IMR-90 (cell line): ENCODE measurements at regions not wholly inside any gene's neighbourhood (a gene's known extent, or its start where the extent isn't known, plus 50 kb on each side); places are given as distances from the start of the nearest gene placed in this dataset.

ENCODE experiments used
- ATAC-seq: fragments of 200-7000 bp; cut with Tn5 transposase; 2 replicates; pipeline ENCODE4 v1.9.1; 2020; ENCODE audit warnings: low read depth, mild to moderate bottlenecking, moderate library complexity
- BruUV-seq: library from RNA; stranded (reverse); fragments of 400-500 nt; replicated peaks from 2 replicates; lab custom pipeline; 2021; lab: Mats Ljungman, UMichigan
- CTCF ChIA-PET: fragments of 300-600 bp; formaldehyde crosslinking; extraction: SDS; loops from one replicate; lab custom pipeline; 2021; ENCODE audit warnings: antibody characterized with exemption; lab: Yijun Ruan, JAX
- POLR2A ChIA-PET: fragments of 300-600 bp; sonication (Branson Sonifier 250); formaldehyde crosslinking; loops from one replicate; lab custom pipeline; 2022; ENCODE audit warnings: antibody characterized with exemption; ENCODE audit not compliant: unreplicated experiment; lab: Charles Lee
- DNase-seq: peaks from one replicate; pipeline ENCODE4 v3.0.0; 2013
- H2AFZ ChIP-seq: replicated peaks from 2 replicates; pipeline ENCODE3; 2013; ENCODE audit warnings: low read length, mild to moderate bottlenecking; ENCODE audit not compliant: poor library complexity
- H2AK5ac ChIP-seq: 2 replicates; pipeline ENCODE4 v1.6.1; 2013; ENCODE audit warnings: low read depth, low read length, inconsistent platforms
- H2AK9ac ChIP-seq: replicated peaks from 2 replicates; pipeline ENCODE3; 2013; ENCODE audit warnings: mild to moderate bottlenecking, low read depth, low read length, moderate library complexity; ENCODE audit not compliant: poor library complexity
- H2BK120ac ChIP-seq: 2 replicates; pipeline ENCODE4 v1.6.1; 2013; ENCODE audit warnings: low read depth, low read length, inconsistent platforms
- H2BK15ac ChIP-seq: 3 replicates; pipeline ENCODE4 v1.6.1; 2013; ENCODE audit warnings: low read depth, low read length, inconsistent platforms
- H2BK20ac ChIP-seq: 2 replicates; pipeline ENCODE4 v1.6.1; 2013; ENCODE audit warnings: low read depth, mild to moderate bottlenecking, inconsistent platforms, low read length, moderate library complexity
- H2BK5ac ChIP-seq: 2 replicates; pipeline ENCODE4 v1.6.1; 2013; ENCODE audit warnings: mild to moderate bottlenecking, low read depth, low read length, inconsistent platforms; ENCODE audit not compliant: poor library complexity, severe bottlenecking
- H3K14ac ChIP-seq: replicated peaks from 2 replicates; pipeline ENCODE4 v1.6.1; 2013; ENCODE audit warnings: low read depth, low read length, inconsistent platforms
- H3K18ac ChIP-seq: 2 replicates; pipeline ENCODE4 v1.6.1; 2013; ENCODE audit warnings: low read depth, low read length, control low read depth
- H3K23ac ChIP-seq: 2 replicates; pipeline ENCODE4 v1.6.1; 2013; ENCODE audit warnings: low read depth, low read length, inconsistent platforms
- H3K27ac ChIP-seq: 2 replicates; pipeline ENCODE4 v1.5.1; 2013; ENCODE audit warnings: mild to moderate bottlenecking, control low read depth, low read length; ENCODE audit not compliant: insufficient read depth
- H3K27me3 ChIP-seq: 2 replicates; pipeline ENCODE4 v1.6.1; 2013; ENCODE audit warnings: low read length; ENCODE audit not compliant: control insufficient read depth, insufficient read depth
- H3K36me3 ChIP-seq: 2 replicates; pipeline ENCODE4 v1.6.1; 2013; ENCODE audit warnings: low read length, mixed read lengths; ENCODE audit not compliant: control insufficient read depth, insufficient read depth
- H3K4ac ChIP-seq: 2 replicates; pipeline ENCODE4 v1.6.1; 2013; ENCODE audit warnings: low read depth, low read length, inconsistent platforms
- H3K4me1 ChIP-seq: 2 replicates; pipeline ENCODE4 v1.6.1; 2013; ENCODE audit warnings: low read length, mixed read lengths; ENCODE audit not compliant: control insufficient read depth, insufficient read depth
- H3K4me2 ChIP-seq: 2 replicates; pipeline ENCODE4 v1.6.1; 2013; ENCODE audit warnings: low read depth, mild to moderate bottlenecking, control low read depth, low read length, moderate library complexity
- H3K4me3 ChIP-seq: 2 replicates; pipeline ENCODE4 v1.5.1; 2013; ENCODE audit warnings: low read depth, mild to moderate bottlenecking, control low read depth, low read length, moderate library complexity; ENCODE audit not compliant: insufficient read depth
- H3K56ac ChIP-seq: 2 replicates; pipeline ENCODE4 v1.6.1; 2013; ENCODE audit warnings: low read length, inconsistent platforms; ENCODE audit not compliant: insufficient read depth; ENCODE audit errors: extremely low read depth
- H3K79me1 ChIP-seq, 2 experiments: 2 replicates each; pipeline ENCODE4 v1.6.1; 2013; ENCODE audit warnings: low read length in 2 of 2, inconsistent platforms in 1 of 2, low read depth in 1 of 2
- H3K9ac ChIP-seq: 2 replicates; pipeline ENCODE4 v1.6.1; 2013; ENCODE audit warnings: low read depth, low read length, control low read depth
- H3K9me1 ChIP-seq: 2 replicates; pipeline ENCODE4 v1.6.1; 2013; ENCODE audit warnings: low read length, inconsistent platforms; ENCODE audit not compliant: insufficient read depth
- H3K9me3 ChIP-seq: 2 replicates; pipeline ENCODE4 v1.6.1; 2013; ENCODE audit warnings: low read length; ENCODE audit not compliant: control insufficient read depth, insufficient read depth
- H4K20me1 ChIP-seq: 2 replicates; pipeline ENCODE4 v1.6.1; 2013; ENCODE audit warnings: low read length, inconsistent platforms; ENCODE audit not compliant: insufficient read depth
- H4K5ac ChIP-seq: 2 replicates; pipeline ENCODE4 v1.6.1; 2013; ENCODE audit warnings: mild to moderate bottlenecking, low read depth, low read length, control low read depth
- H4K8ac ChIP-seq, 2 experiments: 2 replicates each; pipeline ENCODE4 v1.6.1; 2013; ENCODE audit warnings: low read depth in 2 of 2, low read length in 2 of 2, control low read depth in 1 of 2, inconsistent platforms in 1 of 2
- H4K91ac ChIP-seq: 2 replicates; pipeline ENCODE4 v1.6.1; 2013; ENCODE audit warnings: low read depth, low read length, inconsistent platforms; ENCODE audit not compliant: insufficient read depth
- BHLHE40 ChIP-seq: fragments of 150-350 bp; IDR thresholded peaks from 2 replicates; pipeline ENCODE4 v1.6.1; 2016; ENCODE audit warnings: mild to moderate bottlenecking, low read depth, low read length
- CHD1 ChIP-seq: IDR thresholded peaks from 2 replicates; pipeline ENCODE4 v1.6.1; 2012; ENCODE audit warnings: low read depth, low read length, improper control_type of control experiment
- ELK1 ChIP-seq: fragments of 150-350 bp; IDR thresholded peaks from 2 replicates; pipeline ENCODE4 v1.6.1; 2016; ENCODE audit warnings: low read depth, mild to moderate bottlenecking, low read length, moderate library complexity, borderline replicate concordance
- FOS ChIP-seq: fragments of 150-350 bp; IDR thresholded peaks from 2 replicates; pipeline ENCODE4 v1.6.1; 2016; ENCODE audit warnings: low read depth, low read length
- MAFK ChIP-seq: IDR thresholded peaks from 2 replicates; pipeline ENCODE4 v1.6.1; 2012; ENCODE audit warnings: low read depth, low read length, improper control_type of control experiment
- MAZ ChIP-seq: IDR thresholded peaks from 2 replicates; pipeline ENCODE4 v1.6.1; 2012; ENCODE audit warnings: low read depth, mild to moderate bottlenecking, low read length, improper control_type of control experiment, moderate library complexity, borderline replicate concordance
- MXI1 ChIP-seq: IDR thresholded peaks from 2 replicates; pipeline ENCODE4 v1.6.1; 2012; ENCODE audit warnings: low read depth, mild to moderate bottlenecking, low read length, moderate library complexity, borderline replicate concordance
- POLR2A ChIP-seq: IDR thresholded peaks from 2 replicates; pipeline ENCODE4 v1.6.1; 2012; ENCODE audit warnings: mild to moderate bottlenecking, low read depth, low read length
- RAD21 ChIP-seq: IDR thresholded peaks from 2 replicates; pipeline ENCODE4 v1.6.1; 2012; ENCODE audit warnings: low read length, improper control_type of control experiment
- RCOR1 ChIP-seq: IDR thresholded peaks from 2 replicates; pipeline ENCODE4 v1.6.1; 2012; ENCODE audit warnings: mild to moderate bottlenecking, low read length, improper control_type of control experiment; ENCODE audit not compliant: insufficient replicate concordance
- RFX5 ChIP-seq: IDR thresholded peaks from 2 replicates; pipeline ENCODE4 v1.8.0; 2012; ENCODE audit warnings: low read depth, mild to moderate bottlenecking, low read length, moderate library complexity
- SMC3 ChIP-seq: fragments of 150-350 bp; IDR thresholded peaks from 2 replicates; pipeline ENCODE4 v1.6.1; 2016; ENCODE audit warnings: low read depth, mild to moderate bottlenecking, antibody characterized with exemption, low read length, moderate library complexity
- USF2 ChIP-seq: fragments of 150-350 bp; IDR thresholded peaks from 2 replicates; pipeline ENCODE4 v1.6.1; 2017; ENCODE audit warnings: mild to moderate bottlenecking, antibody characterized with exemption, low read length, low read depth
- WGBS, 2 experiments: methylation state at CpG; one replicate each; pipeline versions ENCODE4 v1.1.5 to v1.1.7; 2013; ENCODE audit warnings: missing lambda C conversion rate in 2 of 2; ENCODE audit not compliant: insufficient read length in 1 of 2; ENCODE audit errors: extremely low coverage in 2 of 2; 5-methylcytosine and 5-hydroxymethylcytosine counted together
- dilution Hi-C: fragments of 300-500 bp; cut with HindIII; formaldehyde crosslinking; loops from one replicate; pipeline ENCODE4 v1.14.3; 2018; ENCODE audit warnings: low sequenced_read_pairs; ENCODE audit not compliant: unreplicated experiment
- in situ Hi-C: fragments of 300-500 bp; cut with MboI; formaldehyde crosslinking; loops from 3 replicates; pipeline ENCODE4 v1.14.3; 2019; ENCODE audit warnings: low sequenced_read_pairs, inconsistent platforms, mixed read lengths
- intact Hi-C: fragments of 100-400 bp; cut with micrococcal nuclease; formaldehyde crosslinking; loops from 2 replicates; pipeline ENCODE4 v1.10.0; 2022

GRCh38 chr13:67372868-67373464, 142.8 kb upstream of the PCDH9 start:
- H2BK20ac ChIP-seq, result no peak overlapping the region
- H3K9me3 ChIP-seq, result no peaks in the 10 kb centered on the region
- H3K4me3 ChIP-seq, result no peak overlapping the region
- H2AK9ac ChIP-seq, result no peak overlapping the region
- in situ Hi-C loops (no loop called here), dilution Hi-C loops (no loop called here), intact Hi-C loops (loop anchor here (5.0 kb wide), 1 partner anchor 76 kb away; no protein-coding TSS in a partner anchor)
- H2AK5ac ChIP-seq, result no peak overlapping the region
- no peak overlapping the region for H4K91ac ChIP-seq
- H3K4me1 ChIP-seq, result peaks cover 2% of the 10 kb centered on the region; the same call in 1 of the 2 replicates
- H3K23ac ChIP-seq, result no peak overlapping the region
- no peak for TF ChIP-seq USF2
- no peak for TF ChIP-seq MXI1
- TF ChIP-seq BHLHE40, result no peak
- no peak for TF ChIP-seq FOS
- no peak for TF ChIP-seq MAZ
- TF ChIP-seq SMC3, result no peak
- no peak for TF ChIP-seq ELK1
- no peak for TF ChIP-seq RCOR1
- no peak for TF ChIP-seq MAFK
- no peak for TF ChIP-seq RAD21
- no peak for TF ChIP-seq RFX5
- TF ChIP-seq CHD1, result no peak
- no peak for TF ChIP-seq POLR2A
- no CpG with 5 or more reads among the region's 1 CpG for WGBS, 2 experiments
- H3K18ac ChIP-seq, result no peak overlapping the region
- no peak overlapping the region for H2AFZ ChIP-seq
- no peak overlapping the region for H3K27ac ChIP-seq
- ATAC-seq (no peak), DNase-seq (no peak)
- no peak overlapping the region for H4K8ac ChIP-seq
- no peaks in the 10 kb centered on the region for H3K79me1 ChIP-seq
- no peaks in the 10 kb centered on the region for H3K27me3 ChIP-seq
- H2BK15ac ChIP-seq, result no peak overlapping the region
- no peak overlapping the region for H2BK5ac ChIP-seq
- no peak overlapping the region for H3K56ac ChIP-seq
- H4K5ac ChIP-seq, result no peak overlapping the region
- H3K4ac ChIP-seq, result no peak overlapping the region
- H3K9ac ChIP-seq, result no peak overlapping the region
- no peak overlapping the region for H3K14ac ChIP-seq
- H4K20me1 ChIP-seq, result no peaks in the 10 kb centered on the region
- BruUV-seq, result no TSS peak
- H3K9me1 ChIP-seq, result no peaks in the 10 kb centered on the region
- POLR2A ChIA-PET, result no interaction called here
- CTCF ChIA-PET, result no interaction called here
- no peak overlapping the region for H3K4me2 ChIP-seq
- H2BK120ac ChIP-seq, result no peak overlapping the region
- no peaks in the 10 kb centered on the region for H3K36me3 ChIP-seq
